ENCODE measurements at regions not wholly inside any gene's neighbourhood (a gene's known extent, or its start where the extent isn't known, plus 50 kb on each side); places are given as distances from the start of the nearest gene placed in this dataset.

DNA sequence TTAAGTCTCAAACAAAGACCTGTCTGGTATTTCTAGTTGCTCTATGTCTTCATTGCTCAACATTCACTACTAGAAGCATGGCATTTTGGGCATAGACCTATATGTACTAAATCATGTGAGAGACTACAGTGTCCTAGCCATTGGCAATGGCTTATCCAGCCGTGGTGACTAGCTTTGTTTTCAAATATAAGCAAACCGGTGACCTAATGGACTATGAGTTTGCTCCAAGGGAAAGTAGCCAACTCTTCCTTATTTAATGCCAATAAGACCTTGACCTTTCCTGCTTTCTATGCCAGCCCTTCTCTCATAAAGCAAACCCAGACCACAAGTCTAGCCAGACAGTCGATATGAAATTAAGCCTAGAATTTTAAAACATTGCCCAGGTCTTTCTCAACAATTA, 113.7 kb upstream of the CREB1 start:
- Histone ChIP-seq H3K4me3 (ENCODE audit: low read length) (no peak overlapping the region), H3K27me3 (ENCODE audit: insufficient read depth, low read length) (no peaks in the 10 kb centered on the region), H2AFZ (ENCODE audit: low read depth, low read length) (no peak overlapping the region), H3K4me1 (ENCODE audit: insufficient read depth, low read length) (no peaks in the 10 kb centered on the region), H3K36me3 (ENCODE audit: insufficient read depth, low read length) (no peaks in the 10 kb centered on the region), H3K9me3 (ENCODE audit: low read length) (no peaks in the 10 kb centered on the region)

DNA sequence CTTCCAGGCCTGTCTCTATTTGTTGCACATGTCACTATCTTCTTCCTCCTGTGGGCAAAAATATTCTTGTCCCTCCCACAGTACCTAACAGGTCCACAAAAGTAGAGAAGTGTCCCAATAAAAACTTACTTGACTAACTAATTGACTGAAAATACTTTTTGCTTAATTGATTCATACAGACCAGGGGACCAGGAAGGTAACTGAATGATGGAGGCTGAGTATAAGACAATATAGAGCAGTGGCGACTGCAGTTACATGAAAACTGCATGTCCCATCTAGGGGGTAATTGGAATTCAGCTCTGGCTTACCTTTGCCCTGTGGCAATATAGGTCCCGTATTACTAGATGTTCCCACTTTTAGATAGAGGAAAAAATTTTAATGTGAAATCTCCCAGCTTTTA, 112.9 kb upstream of the CREB1 start:
- Histone ChIP-seq H3K9me3 (ENCODE audit: low read length) (no peaks in the 10 kb centered on the region), H3K36me3 (ENCODE audit: insufficient read depth, low read length) (no peaks in the 10 kb centered on the region), H3K27me3 (ENCODE audit: insufficient read depth, low read length) (no peaks in the 10 kb centered on the region), H3K4me1 (ENCODE audit: insufficient read depth, low read length) (no peaks in the 10 kb centered on the region), H3K4me3 (ENCODE audit: low read length) (no peak overlapping the region), H2AFZ (ENCODE audit: low read depth, low read length) (no peak overlapping the region)

DNA sequence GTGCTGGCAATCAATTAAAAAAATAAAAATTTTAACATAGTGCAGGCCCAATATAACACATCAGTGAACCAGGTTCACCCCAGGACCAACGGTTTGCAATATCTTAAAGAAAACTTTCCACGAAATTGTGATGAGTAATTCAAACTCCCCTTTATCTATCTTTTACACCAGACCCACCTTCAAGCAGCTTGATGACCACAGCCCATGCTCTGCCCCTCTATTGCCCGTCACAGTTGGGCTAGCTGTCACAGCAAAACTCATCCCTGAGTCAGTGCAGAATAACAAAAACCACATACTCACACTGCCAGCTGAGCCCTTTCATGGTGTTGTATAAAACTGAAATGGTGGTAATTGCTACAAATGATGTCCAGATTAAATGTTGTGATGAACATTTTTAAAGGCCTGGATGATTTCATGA, 112.5 kb upstream of the CREB1 start:
- H3K36me3 ChIP-seq (ENCODE audit: insufficient read depth, low read length) = no peaks in the 10 kb centered on the region
- no peaks in the 10 kb centered on the region for H3K4me1 ChIP-seq (ENCODE audit: insufficient read depth, low read length)
- H3K27me3 ChIP-seq (ENCODE audit: insufficient read depth, low read length) = no peaks in the 10 kb centered on the region
- no peak overlapping the region for H2AFZ ChIP-seq (ENCODE audit: low read depth, low read length)
- H3K9me3 ChIP-seq (ENCODE audit: low read length) = no peaks in the 10 kb centered on the region
- H3K4me3 ChIP-seq (ENCODE audit: low read length) = no peak overlapping the region

DNA sequence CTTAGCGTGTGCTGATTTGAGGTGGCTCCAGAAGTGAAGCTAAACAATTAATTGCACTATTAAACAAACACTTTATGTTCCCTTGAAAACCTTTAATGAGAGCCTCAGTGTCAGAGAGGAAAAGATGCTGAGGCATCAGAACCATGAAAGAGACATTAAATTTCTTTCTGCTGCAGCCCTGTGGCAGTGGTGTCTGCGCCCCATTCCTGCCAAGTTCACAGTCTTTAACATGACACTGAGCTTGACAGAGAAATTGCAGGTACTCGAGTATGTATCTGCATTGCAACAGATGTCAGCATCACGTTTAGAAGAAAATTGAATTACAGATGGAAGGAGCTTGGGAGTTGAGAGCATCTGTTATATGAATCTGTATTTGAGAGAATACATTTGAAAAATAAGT, 111.3 kb upstream of the CREB1 start:
- H3K4me3 ChIP-seq (ENCODE audit: low read length) = no peak overlapping the region
- no peaks in the 10 kb centered on the region for H3K9me3 ChIP-seq (ENCODE audit: low read length)
- no peaks in the 10 kb centered on the region for H3K36me3 ChIP-seq (ENCODE audit: insufficient read depth, low read length)
- no peak overlapping the region for H2AFZ ChIP-seq (ENCODE audit: low read depth, low read length)
- no peaks in the 10 kb centered on the region for H3K27me3 ChIP-seq (ENCODE audit: insufficient read depth, low read length)
- H3K4me1 ChIP-seq (ENCODE audit: insufficient read depth, low read length) = no peaks in the 10 kb centered on the region

DNA sequence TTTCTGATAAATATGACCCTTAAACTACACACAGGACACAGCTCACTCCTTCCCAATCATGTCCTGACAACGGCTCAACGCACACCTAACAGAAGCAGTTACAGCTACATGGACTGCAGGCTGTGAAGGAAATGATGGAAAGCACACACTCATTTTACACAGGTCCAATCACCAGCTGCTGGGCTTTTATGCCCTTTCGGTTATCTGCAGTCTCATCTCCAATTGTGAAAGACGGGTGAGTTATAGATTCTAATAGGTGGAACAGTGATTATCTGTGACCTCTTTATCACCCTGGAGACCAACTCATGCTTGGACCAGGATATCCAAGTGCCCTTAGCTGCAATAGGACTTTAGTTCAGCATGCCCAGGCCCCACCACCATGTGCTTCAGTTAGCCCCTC, 110.4 kb upstream of the CREB1 start:
- no peaks in the 10 kb centered on the region for H3K9me3 ChIP-seq (ENCODE audit: low read length)
- no peaks in the 10 kb centered on the region for H3K27me3 ChIP-seq (ENCODE audit: insufficient read depth, low read length)
- H3K4me1 ChIP-seq (ENCODE audit: insufficient read depth, low read length) = no peaks in the 10 kb centered on the region
- H3K4me3 ChIP-seq (ENCODE audit: low read length) = no peak overlapping the region
- H2AFZ ChIP-seq (ENCODE audit: low read depth, low read length) = no peak overlapping the region
- H3K36me3 ChIP-seq (ENCODE audit: insufficient read depth, low read length) = no peaks in the 10 kb centered on the region

DNA sequence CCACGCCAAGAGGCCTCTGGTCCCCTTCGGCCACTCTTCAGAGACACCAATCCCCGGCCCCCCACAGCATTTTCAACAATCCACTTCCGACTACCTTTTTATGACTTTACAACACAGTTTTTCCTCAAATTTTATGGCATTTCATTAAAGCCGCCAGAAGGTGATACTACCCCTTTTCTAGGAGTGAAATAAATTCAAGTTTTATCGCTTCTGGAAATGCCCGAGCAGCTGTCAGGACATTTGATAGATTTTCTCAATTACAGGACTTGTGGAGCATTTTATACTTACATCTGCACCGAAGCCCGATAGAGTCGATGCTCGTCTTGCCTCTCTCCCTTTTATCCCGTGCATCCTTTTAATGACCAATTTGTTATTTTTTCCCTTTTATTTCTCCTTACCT, 108.1 kb upstream of the CREB1 start:
- no peak overlapping the region for H2AFZ ChIP-seq (ENCODE audit: low read depth, low read length)
- no peaks in the 10 kb centered on the region for H3K36me3 ChIP-seq (ENCODE audit: insufficient read depth, low read length)
- peaks cover 3% of the 10 kb centered on the region for H3K9me3 ChIP-seq (ENCODE audit: low read length)
- H3K4me1 ChIP-seq (ENCODE audit: insufficient read depth, low read length) = no peaks in the 10 kb centered on the region
- no peaks in the 10 kb centered on the region for H3K27me3 ChIP-seq (ENCODE audit: insufficient read depth, low read length)
- no peak overlapping the region for H3K4me3 ChIP-seq (ENCODE audit: low read length)

DNA sequence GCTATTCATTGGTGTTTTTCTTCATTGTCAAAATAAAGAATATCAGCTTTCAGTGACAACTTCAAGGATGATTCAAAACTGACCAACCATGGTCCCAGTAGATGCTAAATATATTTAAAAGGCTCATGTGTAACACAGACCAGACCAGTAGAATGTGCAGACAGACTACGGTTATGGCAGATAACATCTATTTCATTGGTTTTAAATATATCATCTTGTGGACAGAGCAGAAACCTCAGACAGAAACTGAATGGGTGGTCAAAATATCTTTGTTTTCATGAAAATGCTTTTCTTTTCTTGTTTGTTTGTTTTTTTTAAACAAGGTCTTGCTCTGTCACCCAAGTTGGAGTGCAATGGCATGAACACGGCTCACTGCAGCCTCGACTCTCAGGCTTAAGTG, 107.4 kb upstream of the CREB1 start:
- Histone ChIP-seq H3K4me3 (ENCODE audit: low read length) (no peak overlapping the region), H2AFZ (ENCODE audit: low read depth, low read length) (no peak overlapping the region), H3K9me3 (ENCODE audit: low read length) (peaks cover 3% of the 10 kb centered on the region), H3K4me1 (ENCODE audit: insufficient read depth, low read length) (no peaks in the 10 kb centered on the region), H3K36me3 (ENCODE audit: insufficient read depth, low read length) (no peaks in the 10 kb centered on the region), H3K27me3 (ENCODE audit: insufficient read depth, low read length) (no peaks in the 10 kb centered on the region)

DNA sequence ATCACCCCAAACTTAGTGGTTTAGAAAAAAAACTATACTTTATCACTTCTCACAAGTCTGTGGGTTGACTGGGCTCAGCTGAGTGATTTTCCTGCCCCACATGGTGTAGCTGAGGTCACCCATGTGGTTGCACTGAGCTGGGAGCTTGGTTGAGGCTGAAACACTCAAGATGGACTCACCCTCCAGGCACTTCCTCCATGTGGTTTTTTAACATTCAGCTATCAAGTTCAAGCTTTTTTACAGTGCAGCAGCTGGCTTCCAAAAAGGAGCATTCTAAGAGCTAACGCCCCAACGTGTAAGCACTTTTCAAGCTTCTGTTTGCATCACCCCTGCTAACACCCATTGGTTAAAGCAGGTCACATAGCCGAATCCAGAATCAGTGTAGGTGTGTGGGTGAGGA, 105.9 kb upstream of the CREB1 start:
- H3K27me3 ChIP-seq (ENCODE audit: insufficient read depth, low read length) = no peaks in the 10 kb centered on the region
- H3K9me3 ChIP-seq (ENCODE audit: low read length) = peaks cover 3% of the 10 kb centered on the region
- H3K36me3 ChIP-seq (ENCODE audit: insufficient read depth, low read length) = no peaks in the 10 kb centered on the region
- H3K4me3 ChIP-seq (ENCODE audit: low read length) = no peak overlapping the region
- no peaks in the 10 kb centered on the region for H3K4me1 ChIP-seq (ENCODE audit: insufficient read depth, low read length)
- H2AFZ ChIP-seq (ENCODE audit: low read depth, low read length) = no peak overlapping the region

DNA sequence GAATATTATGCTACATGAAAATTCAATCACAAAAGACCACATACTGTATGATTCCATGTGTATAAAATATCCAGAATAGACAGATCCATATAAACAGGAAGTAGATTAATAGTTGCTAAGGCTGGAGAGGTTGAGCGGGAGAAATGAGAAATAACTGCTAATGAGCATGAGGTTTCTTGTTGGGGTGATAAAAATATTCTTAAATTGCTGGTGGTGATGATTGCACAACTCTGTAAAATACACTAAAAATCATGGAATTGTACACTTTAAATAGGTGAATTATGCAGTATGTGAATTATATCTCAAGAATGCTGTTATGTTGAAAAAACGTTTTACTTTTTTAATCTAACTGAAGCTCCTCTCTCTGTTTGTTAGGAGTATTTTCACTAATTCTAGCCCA, 101.8 kb upstream of the CREB1 start:
- no peaks in the 10 kb centered on the region for H3K4me1 ChIP-seq (ENCODE audit: insufficient read depth, low read length)
- H3K27me3 ChIP-seq (ENCODE audit: insufficient read depth, low read length) = no peaks in the 10 kb centered on the region
- H2AFZ ChIP-seq (ENCODE audit: low read depth, low read length) = no peak overlapping the region
- no peak overlapping the region for H3K4me3 ChIP-seq (ENCODE audit: low read length)
- H3K36me3 ChIP-seq (ENCODE audit: insufficient read depth, low read length) = no peaks in the 10 kb centered on the region
- H3K9me3 ChIP-seq (ENCODE audit: low read length) = peaks cover 3% of the 10 kb centered on the region

DNA sequence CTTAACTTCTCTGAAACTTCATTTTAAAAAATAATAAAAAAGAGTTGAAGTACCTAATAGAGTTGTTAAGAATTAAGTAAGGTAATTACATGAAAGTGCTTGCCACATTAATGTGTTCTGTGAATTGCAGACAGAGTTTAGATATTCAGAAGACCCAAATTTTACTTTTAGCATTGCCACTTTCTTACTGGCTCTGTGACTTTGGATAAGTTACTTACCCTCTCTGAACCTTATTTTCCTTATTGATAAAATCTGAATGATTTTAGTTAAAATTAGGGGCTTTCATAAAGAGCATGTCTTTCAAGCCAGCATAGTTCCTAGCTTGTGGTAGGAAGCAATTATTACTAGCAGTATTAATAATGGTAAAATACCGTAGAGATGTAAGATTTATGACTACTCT, 101.2 kb upstream of the CREB1 start:
- no peaks in the 10 kb centered on the region for H3K4me1 ChIP-seq (ENCODE audit: insufficient read depth, low read length)
- no peaks in the 10 kb centered on the region for H3K27me3 ChIP-seq (ENCODE audit: insufficient read depth, low read length)
- no peaks in the 10 kb centered on the region for H3K36me3 ChIP-seq (ENCODE audit: insufficient read depth, low read length)
- no peak overlapping the region for H2AFZ ChIP-seq (ENCODE audit: low read depth, low read length)
- H3K4me3 ChIP-seq (ENCODE audit: low read length) = no peak overlapping the region
- peaks cover 3% of the 10 kb centered on the region for H3K9me3 ChIP-seq (ENCODE audit: low read length)

DNA sequence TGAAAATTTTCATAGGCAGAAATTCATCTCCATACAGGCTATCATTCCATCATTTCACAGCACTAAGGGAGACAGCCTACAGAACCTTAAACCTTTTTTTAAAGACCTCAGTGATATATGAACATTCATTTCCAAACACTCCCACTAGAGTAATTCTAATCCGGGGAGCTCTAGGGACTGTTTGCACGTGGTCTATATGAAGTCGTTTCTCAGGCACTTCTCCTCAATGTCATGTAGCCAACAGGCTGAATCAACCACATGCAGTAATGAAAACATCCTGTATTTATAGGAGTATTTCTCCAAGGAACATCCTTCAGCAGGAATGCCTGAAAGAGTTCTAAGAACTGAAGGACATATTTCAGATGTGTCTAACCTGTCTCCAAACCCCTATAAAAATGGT, 97.3 kb upstream of the CREB1 start:
- H3K4me3 ChIP-seq (ENCODE audit: low read length) = no peak overlapping the region
- H3K4me1 ChIP-seq (ENCODE audit: insufficient read depth, low read length) = no peaks in the 10 kb centered on the region
- H3K27me3 ChIP-seq (ENCODE audit: insufficient read depth, low read length) = no peaks in the 10 kb centered on the region
- no peak overlapping the region for H2AFZ ChIP-seq (ENCODE audit: low read depth, low read length)
- H3K36me3 ChIP-seq (ENCODE audit: insufficient read depth, low read length) = no peaks in the 10 kb centered on the region
- H3K9me3 ChIP-seq (ENCODE audit: low read length) = no peaks in the 10 kb centered on the region

DNA sequence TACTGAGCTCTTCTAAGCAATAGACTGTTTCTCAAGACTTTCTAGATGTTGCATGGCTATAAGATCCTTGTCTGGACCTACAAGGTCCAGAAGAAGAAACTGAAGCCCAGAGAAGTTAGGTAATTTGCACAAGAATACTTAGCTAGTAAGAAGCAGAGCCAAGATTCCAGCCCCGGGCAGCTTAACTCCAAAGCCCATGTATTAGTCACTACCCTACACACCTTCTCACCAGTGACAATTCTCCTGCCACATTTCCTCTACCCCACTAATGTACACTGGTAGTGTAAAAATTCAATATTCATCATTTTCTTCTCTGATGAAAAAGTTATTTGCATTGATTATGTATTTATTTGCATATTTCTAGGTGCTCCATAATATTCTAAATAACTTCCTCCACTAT, 95.5 kb upstream of the CREB1 start:
- no peaks in the 10 kb centered on the region for H3K4me1 ChIP-seq (ENCODE audit: insufficient read depth, low read length)
- H2AFZ ChIP-seq (ENCODE audit: low read depth, low read length) = no peak overlapping the region
- H3K4me3 ChIP-seq (ENCODE audit: low read length) = no peak overlapping the region
- H3K36me3 ChIP-seq (ENCODE audit: insufficient read depth, low read length) = no peaks in the 10 kb centered on the region
- H3K9me3 ChIP-seq (ENCODE audit: low read length) = no peaks in the 10 kb centered on the region
- no peaks in the 10 kb centered on the region for H3K27me3 ChIP-seq (ENCODE audit: insufficient read depth, low read length)

DNA sequence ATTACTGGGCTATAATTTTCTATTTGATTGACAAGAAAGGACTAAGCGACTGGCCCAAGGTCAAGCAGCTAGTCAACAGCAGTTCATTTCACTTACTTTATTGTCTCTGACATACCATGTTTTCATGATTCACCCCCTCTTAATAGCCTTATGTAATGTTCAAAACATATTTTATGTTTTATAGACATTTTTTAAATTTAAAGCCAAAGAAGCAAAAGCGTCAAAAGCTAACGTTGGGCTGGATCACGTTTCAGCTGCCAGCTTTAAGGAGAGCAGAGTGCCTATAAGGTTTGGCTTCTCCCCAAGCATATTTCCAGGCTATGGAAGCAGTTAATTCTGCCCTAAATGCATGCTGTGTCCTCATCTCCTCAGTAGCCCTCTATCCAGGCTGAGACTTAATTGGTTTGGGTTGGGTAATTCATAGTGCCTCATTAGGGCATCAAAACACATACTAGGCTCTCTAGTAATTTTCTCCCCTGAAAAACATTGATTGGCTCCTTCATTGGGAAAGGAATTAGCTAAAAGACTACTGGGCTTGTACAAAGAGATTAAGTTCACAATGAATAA, 94.8 kb upstream of the CREB1 start:
- H3K4me3 ChIP-seq (ENCODE audit: low read length) = no peak overlapping the region
- H3K36me3 ChIP-seq (ENCODE audit: insufficient read depth, low read length) = no peaks in the 10 kb centered on the region
- H3K9me3 ChIP-seq (ENCODE audit: low read length) = no peaks in the 10 kb centered on the region
- H3K27me3 ChIP-seq (ENCODE audit: insufficient read depth, low read length) = no peaks in the 10 kb centered on the region
- H2AFZ ChIP-seq (ENCODE audit: low read depth, low read length) = no peak overlapping the region
- H3K4me1 ChIP-seq (ENCODE audit: insufficient read depth, low read length) = no peaks in the 10 kb centered on the region

DNA sequence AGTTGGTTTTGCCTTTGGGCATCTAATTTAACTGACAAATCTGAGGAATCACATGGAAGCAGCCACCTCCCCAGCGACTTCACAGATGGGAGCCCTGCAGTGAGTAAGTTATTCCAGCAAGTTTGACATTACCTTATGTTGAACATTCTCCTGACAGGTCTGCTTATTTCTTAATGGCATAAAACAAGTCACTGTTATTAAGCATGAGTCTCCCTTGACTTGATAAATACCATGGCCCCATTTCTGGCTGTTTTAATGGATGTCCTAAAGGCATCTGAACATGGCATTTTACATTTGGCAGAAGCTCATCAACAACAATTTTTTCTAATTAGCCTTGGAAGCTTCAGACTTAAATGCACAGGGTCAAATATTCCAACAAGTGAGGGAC, 92.6 kb upstream of the CREB1 start:
- Histone ChIP-seq H3K4me1 (ENCODE audit: insufficient read depth, low read length) (no peaks in the 10 kb centered on the region), H3K9me3 (ENCODE audit: low read length) (no peaks in the 10 kb centered on the region), H3K36me3 (ENCODE audit: insufficient read depth, low read length) (no peaks in the 10 kb centered on the region), H3K27me3 (ENCODE audit: insufficient read depth, low read length) (no peaks in the 10 kb centered on the region), H3K4me3 (ENCODE audit: low read length) (no peak overlapping the region), H2AFZ (ENCODE audit: low read depth, low read length) (no peak overlapping the region)

Data from neuron (in vitro differentiated cells).